Mucosa of rectum (tissue), 2 donors: ENCODE measurements at regions not wholly inside any gene's neighbourhood (a gene's known extent, or its start where the extent isn't known, plus 50 kb on each side); places are given as distances from the start of the nearest gene placed in this dataset.

Source experiments
- H3K27ac ChIP-seq, 2 donors: one replicate each; pipeline ENCODE4 v1.7.0; 2013; ENCODE audit warnings: inconsistent platforms in 2 of 2, low read depth in 2 of 2, low read length in 2 of 2
- H3K27me3 ChIP-seq, 2 donors: one replicate each; pipeline ENCODE4 v1.7.0; 2013; ENCODE audit warnings: low read length in 2 of 2; ENCODE audit not compliant: control insufficient read depth in 2 of 2, insufficient read depth in 2 of 2
- H3K36me3 ChIP-seq, 2 donors: one replicate each; pipeline ENCODE4 v1.7.0; 2013; ENCODE audit warnings: low read length in 2 of 2; ENCODE audit not compliant: control insufficient read depth in 2 of 2, insufficient read depth in 2 of 2
- H3K4me1 ChIP-seq, 2 donors: one replicate each; pipeline ENCODE4 v1.7.0; 2013; ENCODE audit warnings: low read length in 2 of 2, mild to moderate bottlenecking in 1 of 2; ENCODE audit not compliant: control insufficient read depth in 2 of 2, insufficient read depth in 2 of 2
- H3K4me3 ChIP-seq, 2 donors: one replicate each; pipeline ENCODE4 v1.7.0; 2013; ENCODE audit warnings: low read length in 2 of 2
- H3K9ac ChIP-seq, 2 donors: one replicate each; pipeline ENCODE4 v1.7.0; 2013; ENCODE audit warnings: low read length in 2 of 2, low read depth in 1 of 2, mild to moderate bottlenecking in 1 of 2
- H3K9me3 ChIP-seq, 2 donors: one replicate each; pipeline ENCODE4 v1.7.0; 2013; ENCODE audit warnings: low read length in 2 of 2; ENCODE audit not compliant: control insufficient read depth in 2 of 2
- donor health status: healthy.
- donor health status: Normal muscosa, but diverticular disease.

DNA sequence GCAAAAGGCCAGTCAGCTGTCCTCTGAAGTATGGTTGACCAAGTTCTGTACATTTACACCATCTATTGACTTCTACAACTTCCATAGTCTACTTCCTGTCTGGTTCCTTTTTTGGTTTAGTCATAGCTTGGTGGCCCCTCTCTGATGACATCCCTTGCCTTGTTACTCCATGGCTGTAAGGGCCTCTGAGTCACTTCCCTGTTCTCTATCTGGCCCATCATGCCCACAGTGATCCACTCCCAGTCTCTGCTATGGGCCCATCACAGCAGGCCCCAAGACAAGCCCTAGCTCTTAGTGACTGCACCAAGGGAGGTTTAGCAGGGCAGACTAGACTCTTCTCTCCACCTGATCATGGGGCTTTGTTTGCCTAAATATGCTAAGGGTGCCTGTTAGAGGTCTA, 441.6 kb downstream of the HACE1 start:
- H3K27ac ChIP-seq = no peak overlapping the region
- no peak overlapping the region for H3K4me3 ChIP-seq
- no peaks in the 10 kb centered on the region for H3K9me3 ChIP-seq
- no peak overlapping the region for H3K9ac ChIP-seq
- no peaks in the 10 kb centered on the region for H3K4me1 ChIP-seq
- H3K36me3 ChIP-seq = no peaks in the 10 kb centered on the region
- H3K27me3 ChIP-seq = no peaks in the 10 kb centered on the region

DNA sequence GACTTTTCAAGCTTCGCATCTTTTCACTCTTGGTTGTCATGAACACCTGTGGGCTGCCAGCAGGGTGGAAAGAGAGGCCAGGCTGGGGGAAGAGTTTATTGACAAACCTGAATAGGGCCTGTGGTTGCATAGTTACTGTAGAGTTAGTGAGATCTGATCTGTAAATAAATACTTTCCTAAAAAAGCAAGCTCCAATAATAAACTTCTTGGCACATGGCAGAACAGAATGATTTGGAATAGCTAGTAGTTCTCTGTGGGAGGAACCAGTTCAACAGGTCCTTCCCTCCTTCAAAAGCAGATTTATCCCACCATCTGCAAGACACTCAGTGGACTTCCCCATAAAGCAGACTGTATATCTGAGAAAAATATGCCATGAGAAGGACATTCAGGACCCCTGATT, 445.0 kb downstream of the HACE1 start:
- Histone ChIP-seq H3K9me3 (no peaks in the 10 kb centered on the region), H3K4me1 (no peaks in the 10 kb centered on the region), H3K9ac (no peak overlapping the region), H3K27me3 (no peaks in the 10 kb centered on the region), H3K4me3 (no peak overlapping the region), H3K27ac (no peak overlapping the region), H3K36me3 (no peaks in the 10 kb centered on the region)

DNA sequence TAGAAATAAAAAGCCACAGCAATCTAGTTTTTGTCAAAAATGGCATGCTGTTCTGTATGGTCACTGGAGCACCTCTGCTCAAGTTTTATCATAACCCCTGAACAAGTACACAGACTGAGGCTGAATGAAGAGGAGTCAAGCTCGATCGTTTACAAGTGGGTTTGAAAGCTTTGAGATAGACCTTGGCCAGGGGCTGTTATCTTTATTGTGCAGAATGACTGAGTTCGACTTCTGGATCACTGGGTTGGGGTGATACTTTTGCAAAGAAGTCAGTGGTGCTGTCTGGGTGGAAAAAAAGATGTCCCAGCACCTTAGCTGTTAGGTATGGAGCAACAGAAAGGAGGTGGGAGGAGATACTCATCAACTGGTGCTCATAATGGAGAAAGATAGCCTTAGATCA, 446.0 kb downstream of the HACE1 start:
- Histone ChIP-seq H3K4me3 (no peak overlapping the region), H3K4me1 (no peaks in the 10 kb centered on the region), H3K9me3 (no peaks in the 10 kb centered on the region), H3K27ac (no peak overlapping the region), H3K36me3 (no peaks in the 10 kb centered on the region), H3K27me3 (no peaks in the 10 kb centered on the region), H3K9ac (no peak overlapping the region)

DNA sequence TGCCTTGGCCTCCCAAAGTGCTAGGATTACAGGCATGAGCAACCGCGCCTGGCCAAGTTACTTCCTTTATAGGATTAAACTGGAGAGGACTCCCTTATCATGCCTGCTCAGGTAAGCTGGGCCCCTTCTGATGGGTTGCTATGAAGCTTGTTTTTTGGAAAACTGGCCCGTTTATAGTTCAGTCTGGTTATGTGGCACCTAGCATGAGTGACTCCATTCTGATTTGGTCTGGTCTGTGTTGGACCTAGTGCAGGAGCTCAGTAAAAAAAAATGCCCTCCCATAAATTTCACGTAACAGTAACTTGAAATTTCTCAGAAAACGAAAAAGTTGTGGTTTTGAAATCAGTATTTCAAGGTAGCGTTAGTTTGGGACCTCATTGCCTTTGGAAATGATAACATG, 448.4 kb downstream of the HACE1 start:
- H3K9me3 ChIP-seq = no peaks in the 10 kb centered on the region
- H3K9ac ChIP-seq = no peak overlapping the region
- no peaks in the 10 kb centered on the region for H3K36me3 ChIP-seq
- no peaks in the 10 kb centered on the region for H3K27me3 ChIP-seq
- no peaks in the 10 kb centered on the region for H3K4me1 ChIP-seq
- H3K27ac ChIP-seq = no peak overlapping the region
- H3K4me3 ChIP-seq = no peak overlapping the region

DNA sequence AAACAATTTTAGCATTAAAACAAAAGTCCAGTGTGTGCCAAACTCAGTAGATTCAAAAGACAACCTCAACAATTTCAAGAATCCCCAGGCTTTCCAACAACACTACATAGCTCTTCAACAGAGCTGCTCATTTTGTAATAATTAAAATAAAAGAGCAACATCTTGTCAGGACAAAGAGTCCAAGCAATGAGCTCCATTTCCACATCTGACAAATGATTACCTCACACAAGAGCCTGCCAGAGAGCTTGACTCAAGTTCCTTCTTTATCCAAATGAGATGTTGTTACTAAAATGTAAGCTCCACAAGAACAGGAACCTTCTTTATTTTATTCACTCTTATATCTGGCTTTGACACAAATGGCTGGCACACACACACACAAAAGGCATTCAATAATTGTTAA, 449.8 kb downstream of the HACE1 start:
- H3K9me3 ChIP-seq = no peaks in the 10 kb centered on the region
- no peaks in the 10 kb centered on the region for H3K36me3 ChIP-seq
- no peaks in the 10 kb centered on the region for H3K4me1 ChIP-seq
- no peak overlapping the region for H3K4me3 ChIP-seq
- H3K9ac ChIP-seq = no peak overlapping the region
- H3K27ac ChIP-seq = no peak overlapping the region
- no peaks in the 10 kb centered on the region for H3K27me3 ChIP-seq

DNA sequence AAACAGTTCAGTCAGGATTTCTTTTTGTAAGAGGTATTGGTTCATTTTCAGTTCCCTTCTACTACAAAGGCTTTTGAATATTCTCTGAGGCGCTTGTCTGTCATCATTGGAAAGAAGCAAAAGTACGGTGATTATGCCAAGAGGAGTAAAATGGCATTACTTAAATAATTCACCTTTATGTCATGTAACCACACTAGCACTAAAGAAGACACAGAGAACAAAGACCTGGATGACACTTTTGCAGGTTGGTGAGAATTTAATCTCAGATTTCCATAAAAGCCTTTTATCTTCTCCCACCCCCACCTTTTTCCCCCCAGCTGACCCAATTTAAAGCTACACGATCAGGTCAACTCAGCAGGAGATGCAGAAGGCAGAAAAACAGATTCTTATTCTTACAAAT, 451.8 kb downstream of the HACE1 start:
- Histone ChIP-seq H3K27me3 (no peaks in the 10 kb centered on the region), H3K36me3 (no peaks in the 10 kb centered on the region), H3K9ac (no peak overlapping the region), H3K9me3 (no peaks in the 10 kb centered on the region), H3K27ac (no peak overlapping the region), H3K4me3 (no peak overlapping the region), H3K4me1 (no peaks in the 10 kb centered on the region)

DNA sequence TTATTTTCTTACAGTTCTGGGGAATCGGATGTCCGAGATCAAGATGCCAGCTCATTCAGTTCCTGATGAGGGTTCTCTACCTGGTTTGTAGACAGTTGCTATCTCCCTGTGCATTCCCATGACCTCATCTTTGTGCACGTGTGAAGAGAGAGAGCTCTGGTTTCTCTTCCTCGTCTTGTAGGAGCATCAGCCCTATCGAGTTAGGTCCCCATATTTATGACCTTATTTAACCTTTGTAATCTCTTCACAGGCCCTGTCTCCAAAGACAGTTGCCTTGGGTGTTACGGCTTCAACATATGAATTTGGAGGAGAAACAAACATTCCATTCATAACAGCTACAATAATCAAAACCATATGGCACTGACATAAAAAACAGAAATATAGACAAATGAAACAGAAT, 455.3 kb downstream of the HACE1 start:
- no peak overlapping the region for H3K27ac ChIP-seq
- H3K9me3 ChIP-seq = no peaks in the 10 kb centered on the region
- H3K4me1 ChIP-seq = no peaks in the 10 kb centered on the region
- H3K36me3 ChIP-seq = no peaks in the 10 kb centered on the region
- H3K4me3 ChIP-seq = no peak overlapping the region
- no peaks in the 10 kb centered on the region for H3K27me3 ChIP-seq
- no peak overlapping the region for H3K9ac ChIP-seq

DNA sequence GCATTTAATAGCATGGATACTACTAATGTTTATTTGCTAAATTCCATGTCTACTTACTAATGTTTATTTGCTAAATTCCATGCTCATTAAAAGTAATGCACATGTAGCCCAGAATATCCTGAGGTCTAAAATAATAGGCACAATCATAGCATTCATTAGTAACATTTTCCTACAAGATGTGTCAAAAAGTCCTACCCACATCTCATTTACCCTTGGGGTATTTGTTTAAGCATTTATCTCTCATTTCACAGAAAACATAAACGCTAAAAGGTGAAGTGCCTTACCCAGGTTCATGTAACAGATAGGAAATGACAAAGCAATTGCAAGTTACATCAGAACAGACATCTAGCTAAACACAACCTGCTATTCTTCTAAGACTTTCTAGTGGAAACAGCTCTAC, 457.1 kb downstream of the HACE1 start:
- Histone ChIP-seq H3K4me1 (no peaks in the 10 kb centered on the region), H3K9ac (no peak overlapping the region), H3K27me3 (no peaks in the 10 kb centered on the region), H3K4me3 (no peak overlapping the region), H3K36me3 (no peaks in the 10 kb centered on the region), H3K9me3 (no peaks in the 10 kb centered on the region), H3K27ac (no peak overlapping the region)

DNA sequence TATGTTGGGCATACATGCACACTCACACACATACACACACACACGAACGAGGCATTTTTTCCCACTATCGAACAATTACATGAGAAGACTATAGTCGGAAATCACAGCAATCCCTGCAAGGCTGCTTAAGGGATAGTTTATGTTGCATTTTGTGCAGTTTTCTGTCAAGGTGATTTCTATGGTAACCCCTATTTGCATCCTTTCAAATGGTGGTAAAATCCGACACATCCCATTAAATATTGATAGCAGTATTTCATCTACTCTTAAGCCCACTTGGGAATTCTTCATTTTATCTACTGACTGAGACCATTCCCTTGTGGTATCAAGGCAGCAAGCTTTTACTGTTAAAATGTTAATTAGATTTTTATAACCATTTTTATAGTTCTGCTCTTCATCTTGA, 457.8 kb downstream of the HACE1 start:
- Histone ChIP-seq H3K4me1 (no peaks in the 10 kb centered on the region), H3K27ac (no peak overlapping the region), H3K27me3 (no peaks in the 10 kb centered on the region), H3K4me3 (no peak overlapping the region), H3K9ac (no peak overlapping the region), H3K36me3 (no peaks in the 10 kb centered on the region), H3K9me3 (no peaks in the 10 kb centered on the region)

DNA sequence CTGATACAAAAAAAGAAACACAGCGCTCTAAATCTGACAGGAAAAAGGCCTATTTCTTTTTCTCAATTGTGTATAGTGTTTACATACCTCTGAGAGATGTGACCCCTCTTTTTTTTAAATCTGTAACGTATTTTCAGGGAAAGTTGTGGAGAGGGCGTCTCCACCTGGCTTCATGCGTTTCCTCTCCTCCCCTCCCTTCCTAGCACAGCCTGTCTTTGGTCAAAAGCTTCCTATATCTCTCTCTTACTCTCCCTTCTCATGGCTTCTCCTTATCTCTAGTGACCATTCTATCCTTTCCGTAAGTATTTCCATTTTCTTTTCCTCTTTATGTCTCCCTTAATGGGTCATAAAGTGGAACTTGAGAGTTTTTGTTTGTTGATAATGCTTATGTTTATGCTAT, 458.9 kb downstream of the HACE1 start:
- no peaks in the 10 kb centered on the region for H3K27me3 ChIP-seq
- H3K4me3 ChIP-seq = no peak overlapping the region
- no peak overlapping the region for H3K27ac ChIP-seq
- no peaks in the 10 kb centered on the region for H3K9me3 ChIP-seq
- no peaks in the 10 kb centered on the region for H3K36me3 ChIP-seq
- no peaks in the 10 kb centered on the region for H3K4me1 ChIP-seq
- H3K9ac ChIP-seq = no peak overlapping the region

DNA sequence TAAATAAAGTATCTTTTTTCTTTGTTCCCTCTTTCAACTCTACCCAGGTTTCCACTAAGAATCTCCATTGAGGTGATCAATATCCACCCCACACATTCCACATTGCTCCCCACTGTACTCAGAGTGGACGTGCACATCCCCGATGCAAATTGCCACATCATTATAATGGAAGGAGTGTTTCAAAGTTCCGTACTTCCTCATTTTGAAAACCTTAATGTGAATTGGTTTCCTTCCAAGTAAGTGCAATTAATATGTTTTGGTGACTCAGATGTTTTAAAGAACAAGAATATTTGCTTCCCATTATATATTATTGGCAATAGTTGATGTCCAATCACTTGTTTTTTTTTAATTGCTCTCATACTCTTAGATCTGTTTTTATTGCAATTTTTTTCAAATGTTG, 463.6 kb downstream of the HACE1 start:
- Histone ChIP-seq H3K27me3 (no peaks in the 10 kb centered on the region), H3K27ac (no peak overlapping the region), H3K9ac (no peak overlapping the region), H3K4me1 (no peaks in the 10 kb centered on the region), H3K9me3 (no peaks in the 10 kb centered on the region), H3K36me3 (no peaks in the 10 kb centered on the region), H3K4me3 (no peak overlapping the region)
